H1 (cell line): ENCODE measurements at regions not wholly inside any gene's neighbourhood (a gene's known extent, or its start where the extent isn't known, plus 50 kb on each side); places are given as distances from the start of the nearest gene placed in this dataset.

Experiments
- CTCF ChIA-PET: fragments of 300-600 bp; sonication (Branson Sonifier 250); formaldehyde crosslinking; loops from one replicate; lab custom pipeline; 2021; ENCODE audit not compliant: partially characterized antibody; lab: Charles Lee
- POLR2A ChIA-PET: fragments of 300-600 bp; sonication (Branson Sonifier 250); formaldehyde crosslinking; loops from one replicate; lab custom pipeline; 2021; ENCODE audit warnings: inconsistent platforms; ENCODE audit not compliant: partially characterized antibody; lab: Charles Lee
- DNase-seq, 2 experiments: peaks; one replicate each; pipeline versions ENCODE4 v3.0.0 to v3.0.0-alpha.2; 2010 to 2022; ENCODE audit warnings: low spot score in 2 of 2, low read depth in 1 of 2, mixed read lengths in 1 of 2
- FAIRE-seq: peaks from 2 replicates; lab custom pipeline; 2011; peaks lifted over from hg19 to GRCh38; lab: Jason Lieb, UNC
- H2AFZ ChIP-seq: 2 replicates; pipeline ENCODE4 v1.8.1; 2012; ENCODE audit warnings: low read length, inconsistent platforms
- H2AK5ac ChIP-seq: 2 replicates; pipeline ENCODE4 v1.6.1; 2013; ENCODE audit warnings: low read depth, low read length
- H2BK120ac ChIP-seq: replicated peaks from 2 replicates; pipeline ENCODE3; 2013; ENCODE audit warnings: low read depth, low read length, inconsistent platforms
- H2BK12ac ChIP-seq: 2 replicates; pipeline ENCODE4 v1.6.1; 2013; ENCODE audit warnings: low read depth, low read length
- H2BK15ac ChIP-seq: 2 replicates; pipeline ENCODE4 v1.6.1; 2013; ENCODE audit warnings: low read length
- H2BK20ac ChIP-seq: 2 replicates; pipeline ENCODE4 v1.6.1; 2013; ENCODE audit warnings: low read length
- H2BK5ac ChIP-seq: 2 replicates; pipeline ENCODE4 v1.6.1; 2013; ENCODE audit warnings: low read depth, low read length
- H3K14ac ChIP-seq: 2 replicates; pipeline ENCODE4 v1.6.1; 2013; ENCODE audit warnings: inconsistent platforms; ENCODE audit not compliant: insufficient read length
- H3K18ac ChIP-seq: 2 replicates; pipeline ENCODE4 v1.6.1; 2013; ENCODE audit warnings: low read length; ENCODE audit errors: extremely low read depth
- H3K23ac ChIP-seq: 2 replicates; pipeline ENCODE4 v1.6.1; 2013; ENCODE audit warnings: inconsistent platforms; ENCODE audit not compliant: insufficient read length
- H3K23me2 ChIP-seq: 2 replicates; pipeline ENCODE4 v1.6.1; 2013; ENCODE audit warnings: low read depth, low read length
- H3K27ac ChIP-seq: 2 replicates; pipeline ENCODE4 v1.6.1; 2011; ENCODE audit warnings: low read depth, low read length, inconsistent platforms
- H3K27me3 ChIP-seq, 4 experiments: replicated peaks in 1 of 4; 1 replicate in 1 of 4; 2 replicates in 3 of 4; pipeline versions ENCODE4 v1.6.1 to v1.8.1; 2011 to 2013; ENCODE audit warnings: low read length in 3 of 4, mild to moderate bottlenecking in 3 of 4, inconsistent platforms in 2 of 4, mixed read lengths in 2 of 4, moderate library complexity in 1 of 4; ENCODE audit not compliant: control insufficient read depth in 3 of 4, insufficient read depth in 3 of 4; ENCODE audit errors: extremely low read depth in 1 of 4
- H3K36me3 ChIP-seq, 4 experiments: 2 replicates each; pipeline versions ENCODE4 v1.6.1 to v1.8.1; 2011 to 2013; ENCODE audit warnings: mild to moderate bottlenecking in 4 of 4, low read length in 3 of 4, moderate library complexity in 2 of 4, control low read depth in 1 of 4, inconsistent platforms in 1 of 4; ENCODE audit not compliant: insufficient read depth in 4 of 4, control insufficient read depth in 2 of 4
- H3K4ac ChIP-seq: replicated peaks from 2 replicates; pipeline ENCODE3; 2013; ENCODE audit warnings: low read length, low read depth, mixed read lengths, inconsistent platforms; ENCODE audit not compliant: insufficient read length
- H3K4me1 ChIP-seq, 4 experiments: replicated peaks in 1 of 4; 1 replicate in 1 of 4; 2 replicates in 3 of 4; pipeline versions ENCODE4 v1.6.1 to v1.8.1; 2011 to 2013; ENCODE audit warnings: low read length in 3 of 4, inconsistent platforms in 2 of 4, mixed read lengths in 1 of 4; ENCODE audit not compliant: insufficient read depth in 4 of 4, control insufficient read depth in 3 of 4
- H3K4me2 ChIP-seq, 2 experiments: 2 replicates each; pipeline versions ENCODE4 v1.6.1 to v1.8.1; 2011 to 2013; ENCODE audit warnings: low read depth in 2 of 2, low read length in 2 of 2, control low read depth in 1 of 2, inconsistent platforms in 1 of 2, mild to moderate bottlenecking in 1 of 2; ENCODE audit not compliant: insufficient read depth in 1 of 2
- H3K4me3 ChIP-seq, 4 experiments: fragments of 200-600, 300-600 bp in 1 of 4; sonication (generic), shearing (Covaris generic), sonication (Bioruptor Twin) in 1 of 4; 2 replicates each; pipeline versions ENCODE4 v1.5.1 to v1.8.1; 2011 to 2016; ENCODE audit warnings: low read length in 4 of 4, low read depth in 3 of 4, control low read depth in 2 of 4, inconsistent platforms in 2 of 4, mild to moderate bottlenecking in 2 of 4, mixed read lengths in 1 of 4, moderate library complexity in 1 of 4; ENCODE audit not compliant: insufficient read depth in 2 of 4; ENCODE audit errors: extremely low read depth in 1 of 4
- H3K56ac ChIP-seq: replicated peaks from 2 replicates; pipeline ENCODE3; 2013; ENCODE audit warnings: low read depth, mild to moderate bottlenecking, mixed read lengths, low read length, inconsistent platforms; ENCODE audit not compliant: insufficient read length
- H3K79me1 ChIP-seq: 2 replicates; pipeline ENCODE4 v1.6.1; 2013; ENCODE audit warnings: low read depth, low read length, control low read depth
- H3K79me2 ChIP-seq, 2 experiments: 2 replicates each; pipeline versions ENCODE4 v1.6.1 to v1.8.1; 2012 to 2013; ENCODE audit warnings: low read length in 2 of 2, mild to moderate bottlenecking in 2 of 2, inconsistent platforms in 1 of 2; ENCODE audit not compliant: insufficient read depth in 2 of 2, control insufficient read depth in 1 of 2
- H3K9ac ChIP-seq, 4 experiments: replicated peaks in 1 of 4; 1 replicate in 1 of 4; 2 replicates in 3 of 4; pipeline versions ENCODE4 v1.6.1 to v1.8.1; 2011 to 2013; ENCODE audit warnings: low read depth in 3 of 4, low read length in 3 of 4, control low read depth in 2 of 4, mild to moderate bottlenecking in 2 of 4, moderate library complexity in 2 of 4, inconsistent platforms in 1 of 4; ENCODE audit errors: extremely low read depth in 1 of 4
- H3K9me3 ChIP-seq, 2 experiments: 2 replicates each; pipeline versions ENCODE4 v1.6.1 to v1.8.1; 2012 to 2013; ENCODE audit warnings: mild to moderate bottlenecking in 2 of 2, moderate library complexity in 2 of 2, control low read depth in 1 of 2, inconsistent platforms in 1 of 2, low read depth in 1 of 2, low read length in 1 of 2, mixed read lengths in 1 of 2; ENCODE audit not compliant: insufficient read depth in 2 of 2
- H4K20me1 ChIP-seq, 2 experiments: replicated peaks in 1 of 2; 2 replicates each; pipeline versions ENCODE3 to v1.8.1; 2011 to 2013; ENCODE audit warnings: inconsistent platforms in 2 of 2, low read length in 2 of 2, mild to moderate bottlenecking in 1 of 2; ENCODE audit not compliant: insufficient read depth in 2 of 2, control insufficient read depth in 1 of 2
- H4K5ac ChIP-seq: 2 replicates; pipeline ENCODE4 v1.6.1; 2013; ENCODE audit warnings: low read length, low read depth, mixed read lengths, inconsistent platforms; ENCODE audit not compliant: insufficient read length
- H4K8ac ChIP-seq: 2 replicates; pipeline ENCODE4 v1.8.0; 2013; ENCODE audit warnings: mild to moderate bottlenecking, moderate library complexity, low read length, inconsistent platforms; ENCODE audit not compliant: insufficient read depth; ENCODE audit errors: extremely low read depth
- H4K91ac ChIP-seq: replicated peaks from 2 replicates; pipeline ENCODE3; 2013; ENCODE audit warnings: low read length, mixed read lengths, inconsistent platforms; ENCODE audit not compliant: insufficient read length
- BRCA1 ChIP-seq: IDR thresholded peaks from 2 replicates; pipeline ENCODE4 v1.6.1; 2012; ENCODE audit warnings: low read depth, low read length, improper control_type of control experiment
- WGBS, 2 experiments: shearing (Covaris generic) in 1 of 2; methylation state at CpG; one replicate each; pipeline versions ENCODE4 v1.1.6 to v1.1.7; 2013 to 2015; ENCODE audit warnings: low lambda C conversion rate in 2 of 2, mixed read lengths in 2 of 2, inconsistent platforms in 1 of 2, low coverage in 1 of 2, missing lambda C conversion rate in 1 of 2; ENCODE audit not compliant: insufficient replicate concordance in 2 of 2, insufficient coverage in 1 of 2, insufficient read length in 1 of 2; ENCODE audit errors: extremely low coverage in 1 of 2, missing lambda C conversion rate in 1 of 2; 5-methylcytosine and 5-hydroxymethylcytosine counted together

DNA sequence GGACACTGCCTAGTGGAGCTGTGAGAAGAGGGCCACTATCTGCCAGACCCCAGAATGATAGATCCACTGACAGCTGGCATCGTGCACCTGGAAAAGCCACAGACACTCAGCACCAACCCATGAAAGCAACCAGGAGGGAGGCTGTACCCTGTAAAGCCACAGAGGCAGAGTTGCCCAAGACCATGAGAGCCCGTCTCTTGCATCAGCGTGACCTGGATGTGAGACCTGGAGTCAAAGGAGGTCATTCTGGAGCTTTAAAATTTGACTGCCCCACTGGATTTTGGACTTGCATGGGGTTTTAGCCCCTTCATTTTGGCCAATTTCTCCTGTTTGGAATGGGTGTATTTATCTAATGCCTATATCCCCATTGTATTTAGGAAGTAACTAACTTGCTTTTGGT lies 83.5 kb upstream of the P3H2 start:
- WGBS, 2 experiments = 77% methylated on average over 3 of the region's 3 CpGs; no CpG with 5 or more reads in 1 of the 2 experiments
- Histone ChIP-seq H3K23me2 (no peaks in the 10 kb centered on the region), H3K4me2 (no peak overlapping the region), H3K9ac (no peak overlapping the region), H4K8ac (no peak overlapping the region), H3K27ac (no peak overlapping the region), H2BK20ac (no peak overlapping the region), H3K18ac (no peak overlapping the region), H3K4me3 (no peak overlapping the region), H2BK5ac (no peak overlapping the region), H2BK12ac (no peak overlapping the region), H4K20me1 (no peaks in the 10 kb centered on the region), H3K4ac (no peak overlapping the region), H2BK15ac (no peak overlapping the region), H3K23ac (no peak overlapping the region), H3K56ac (no peak overlapping the region), H3K4me1 (no peaks in the 10 kb centered on the region), H3K9me3 (peaks cover 9 to 10% of the 10 kb centered on the region in 2 experiments), H4K5ac (no peak overlapping the region), H3K27me3 (no peaks in the 10 kb centered on the region), H3K79me1 (no peaks in the 10 kb centered on the region), H2AK5ac (no peak overlapping the region), H3K79me2 (no peaks in the 10 kb centered on the region), H2AFZ (no peak overlapping the region), H4K91ac (no peak overlapping the region), H2BK120ac (no peak overlapping the region), H3K14ac (no peak overlapping the region), H3K36me3 (no peaks in the 10 kb centered on the region)
- CTCF ChIA-PET = interaction anchor here (1.0 to 3.1 kb wide), 3 partner anchors 237 to 936 kb away, joined by 3 to 55 read pairs (median 3); no protein-coding TSS in a partner anchor
- FAIRE-seq = no peak
- no peak for DNase-seq
- POLR2A ChIA-PET = no interaction called here
- TF ChIP-seq BRCA1 = no peak
